ENCODE measurements at regions not wholly inside any gene's neighbourhood (a gene's known extent, or its start where the extent isn't known, plus 50 kb on each side); places are given as distances from the start of the nearest gene placed in this dataset.

GRCh38 chr13:93116809-93117208 is 109.8 kb upstream of the GPC6 start:
- TF ChIP-seq CTCF (IDR thresholded peaks at IDR 0.05; ENCODE audit: low read depth, low read length, poor library complexity, severe bottlenecking) (no peak), EZH2phosphoT487 (IDR thresholded peaks at IDR 0.05; ENCODE audit: borderline replicate concordance, low read length) (no peak)
